Hematopoietic multipotent progenitor cell (in vitro differentiated cells): ENCODE measurements at regions not wholly inside any gene's neighbourhood (a gene's known extent, or its start where the extent isn't known, plus 50 kb on each side); places are given as distances from the start of the nearest gene placed in this dataset.
"Not testable (repeated sequence)": the region's sequence is repeated elsewhere in the genome, so short reads cannot be mapped to it uniquely, and the experiment has no call there.

Source experiments
- DNase-seq, 3 donors: peaks; one replicate each; pipeline ENCODE4 v3.0.0-alpha.2; 2011 to 2015; ENCODE audit warnings: low read depth in 2 of 3, low spot score in 2 of 3

GRCh38 chr4:31807036-31807435 lies 1086.9 kb downstream of the PCDH7 start:
- DNase-seq: no peak

- no peak for DNase-seq
These were observed 1124.2 kb downstream of the PCDH7 start for GRCh38 chr4:31844350-31844749.

- no peak for DNase-seq
These were observed 1131.8 kb downstream of the PCDH7 start for GRCh38 chr4:31851946-31852345.

GRCh38 chr4:31877429-31877828 lies 1157.3 kb downstream of the PCDH7 start:
- no peak for DNase-seq

GRCh38 chr4:31880837-31881236 lies 1160.7 kb downstream of the PCDH7 start:
- DNase-seq: not testable (repeated sequence)

- DNase-seq: no peak
These were observed 1176.2 kb downstream of the PCDH7 start for GRCh38 chr4:31896349-31896748.

- no peak for DNase-seq
These were observed 1185.2 kb downstream of the PCDH7 start for GRCh38 chr4:31905363-31905762.

- no peak for DNase-seq
These were observed 1188.1 kb downstream of the PCDH7 start for GRCh38 chr4:31908261-31908660.

- DNase-seq: no peak
These were observed 1197.2 kb downstream of the PCDH7 start for GRCh38 chr4:31917334-31917733.

GRCh38 chr4:31918891-31919290 lies 1198.7 kb downstream of the PCDH7 start:
- no peak for DNase-seq

GRCh38 chr4:31923634-31924033 lies 1203.5 kb downstream of the PCDH7 start:
- no peak for DNase-seq

GRCh38 chr4:31929676-31930345 lies 1209.6 kb downstream of the PCDH7 start:
- no peak for DNase-seq

GRCh38 chr4:31946456-31946855 lies 1226.3 kb downstream of the PCDH7 start:
- no peak for DNase-seq

GRCh38 chr4:31947101-31947500 lies 1226.9 kb downstream of the PCDH7 start:
- DNase-seq: no peak

- no peak for DNase-seq
These were observed 1228.9 kb downstream of the PCDH7 start for GRCh38 chr4:31949045-31949444.

- no peak for DNase-seq
These were observed 1235.2 kb downstream of the PCDH7 start for GRCh38 chr4:31955346-31955745.

GRCh38 chr4:31959972-31960371 lies 1239.8 kb downstream of the PCDH7 start:
- DNase-seq: no peak

- no peak for DNase-seq
These were observed 1244.5 kb downstream of the PCDH7 start for GRCh38 chr4:31964685-31965084.

- DNase-seq: no peak
These were observed 1248.7 kb downstream of the PCDH7 start for GRCh38 chr4:31968842-31969241.

- no peak for DNase-seq
These were observed 1254.4 kb downstream of the PCDH7 start for GRCh38 chr4:31974490-31975002.

- no peak for DNase-seq
These were observed 1259.8 kb downstream of the PCDH7 start for GRCh38 chr4:31979988-31980387.

GRCh38 chr4:31983246-31983645 lies 1263.1 kb downstream of the PCDH7 start:
- no peak for DNase-seq

GRCh38 chr4:31983677-31984076 lies 1263.5 kb downstream of the PCDH7 start:
- no peak for DNase-seq
